Trophoblast cell (in vitro differentiated cells and primary cell): ENCODE measurements at regions not wholly inside any gene's neighbourhood (a gene's known extent, or its start where the extent isn't known, plus 50 kb on each side); places are given as distances from the start of the nearest gene placed in this dataset.

Experiments used
- DNase-seq, 2 donors: peaks; one replicate each; pipeline ENCODE4 v3.0.0-alpha.2; 2016
- H2AFZ ChIP-seq: 2 replicates; pipeline ENCODE4 v1.6.1; 2013; ENCODE audit warnings: low read length, moderate library complexity, mild to moderate bottlenecking; ENCODE audit not compliant: insufficient read depth, poor library complexity
- H2AK5ac ChIP-seq: 2 replicates; pipeline ENCODE4 v1.6.1; 2013; ENCODE audit warnings: mild to moderate bottlenecking, low read length
- H2BK120ac ChIP-seq: 2 replicates; pipeline ENCODE4 v1.6.1; 2013; ENCODE audit warnings: low read length, mild to moderate bottlenecking, moderate library complexity; ENCODE audit not compliant: insufficient read depth, poor library complexity
- H2BK12ac ChIP-seq: 2 replicates; pipeline ENCODE4 v1.6.1; 2013; ENCODE audit warnings: mild to moderate bottlenecking, low read length, moderate library complexity
- H2BK5ac ChIP-seq: 2 replicates; pipeline ENCODE4 v1.6.1; 2013; ENCODE audit warnings: low read length, low read depth, moderate library complexity, mild to moderate bottlenecking; ENCODE audit not compliant: poor library complexity
- H3K14ac ChIP-seq: 2 replicates; pipeline ENCODE4 v1.6.1; 2013; ENCODE audit warnings: mild to moderate bottlenecking, low read length
- H3K18ac ChIP-seq: 2 replicates; pipeline ENCODE4 v1.6.1; 2013; ENCODE audit warnings: mild to moderate bottlenecking, low read length
- H3K23ac ChIP-seq: 2 replicates; pipeline ENCODE4 v1.6.1; 2013; ENCODE audit warnings: low read length
- H3K27ac ChIP-seq: 2 replicates; pipeline ENCODE4 v1.5.1; 2013; ENCODE audit warnings: low read depth, mild to moderate bottlenecking, inconsistent platforms, low read length, moderate library complexity
- H3K27me3 ChIP-seq: 2 replicates; pipeline ENCODE4 v1.6.1; 2013; ENCODE audit warnings: inconsistent platforms, mild to moderate bottlenecking, low read length, moderate library complexity; ENCODE audit not compliant: insufficient read depth
- H3K36me3 ChIP-seq, 2 experiments: 1 replicate in 1 of 2; 2 replicates in 1 of 2; pipeline ENCODE4 v1.6.1; 2013; ENCODE audit warnings: low read length in 2 of 2, mild to moderate bottlenecking in 2 of 2, moderate library complexity in 1 of 2; ENCODE audit not compliant: insufficient read depth in 2 of 2, control insufficient read depth in 1 of 2
- H3K4ac ChIP-seq: 2 replicates; pipeline ENCODE4 v1.6.1; 2013; ENCODE audit warnings: low read depth, mild to moderate bottlenecking, low read length, moderate library complexity
- H3K4me1 ChIP-seq, 2 experiments: 1 replicate in 1 of 2; 2 replicates in 1 of 2; pipeline ENCODE4 v1.6.1; 2013; ENCODE audit warnings: low read length in 2 of 2, mild to moderate bottlenecking in 2 of 2, moderate library complexity in 1 of 2; ENCODE audit not compliant: insufficient read depth in 2 of 2, control insufficient read depth in 1 of 2
- H3K4me2 ChIP-seq: 2 replicates; pipeline ENCODE4 v1.6.1; 2013; ENCODE audit warnings: inconsistent platforms, mild to moderate bottlenecking, low read length, moderate library complexity
- H3K4me3 ChIP-seq: 2 replicates; pipeline ENCODE4 v1.5.1; 2013; ENCODE audit warnings: mild to moderate bottlenecking, low read depth, low read length, inconsistent platforms
- H3K79me1 ChIP-seq: one replicate; pipeline ENCODE4 v1.6.1; 2013; ENCODE audit warnings: low read length
- H3K79me2 ChIP-seq: 2 replicates; pipeline ENCODE4 v1.6.1; 2013; ENCODE audit warnings: low read length, mild to moderate bottlenecking; ENCODE audit not compliant: control insufficient read depth, insufficient read depth, poor library complexity
- H3K9ac ChIP-seq: 2 replicates; pipeline ENCODE4 v1.6.1; 2013; ENCODE audit warnings: mild to moderate bottlenecking, low read length
- H3K9me3 ChIP-seq: 2 replicates; pipeline ENCODE4 v1.6.1; 2013; ENCODE audit warnings: low read depth, mild to moderate bottlenecking, control low read depth, inconsistent platforms, low read length; ENCODE audit not compliant: insufficient read depth
- H4K12ac ChIP-seq: 2 replicates; pipeline ENCODE4 v1.6.1; 2013; ENCODE audit warnings: low read depth, mild to moderate bottlenecking, low read length, moderate library complexity
- H4K8ac ChIP-seq: 2 replicates; pipeline ENCODE4 v1.6.1; 2013; ENCODE audit warnings: low read depth, mild to moderate bottlenecking, low read length, moderate library complexity
- H4K91ac ChIP-seq: one replicate; pipeline ENCODE4 v1.6.1; 2013; ENCODE audit warnings: low read depth, mild to moderate bottlenecking, low read length, moderate library complexity
- WGBS: extraction: QIAGEN DNeasy Blood & Tissue Kit; methylation state at CpG from one replicate; pipeline ENCODE4 v1.1.7; 2013; ENCODE audit warnings: missing lambda C conversion rate; ENCODE audit not compliant: insufficient read length, insufficient coverage; ENCODE audit errors: extremely low coverage; 5-methylcytosine and 5-hydroxymethylcytosine counted together

GRCh38 chr3:137324114-137324513 lies 366.3 kb downstream of the IL20RB start:
- no peaks in the 10 kb centered on the region for H3K27me3 ChIP-seq
- H3K4me1 ChIP-seq: no peaks in the 10 kb centered on the region
- WGBS: no CpG with 5 or more reads among the region's 2 CpGs
- no peak overlapping the region for H2AFZ ChIP-seq
- H3K79me2 ChIP-seq: no peaks in the 10 kb centered on the region
- no peak overlapping the region for H3K14ac ChIP-seq
- no peaks in the 10 kb centered on the region for H3K79me1 ChIP-seq
- H3K9me3 ChIP-seq: peaks cover 2% of the 10 kb centered on the region
- no peak overlapping the region for H2BK5ac ChIP-seq
- no peak overlapping the region for H3K4me2 ChIP-seq
- no peak overlapping the region for H2AK5ac ChIP-seq
- H3K4ac ChIP-seq: no peak overlapping the region
- DNase-seq: no peak
- H3K9ac ChIP-seq: no peak overlapping the region
- H2BK12ac ChIP-seq: no peak overlapping the region
- H3K18ac ChIP-seq: no peak overlapping the region
- no peak overlapping the region for H3K4me3 ChIP-seq
- no peak overlapping the region for H4K12ac ChIP-seq
- no peak overlapping the region for H3K23ac ChIP-seq
- no peak overlapping the region for H2BK120ac ChIP-seq
- no peak overlapping the region for H4K8ac ChIP-seq
- no peak overlapping the region for H4K91ac ChIP-seq
- no peaks in the 10 kb centered on the region for H3K36me3 ChIP-seq
- H3K27ac ChIP-seq: no peak overlapping the region

DNA sequence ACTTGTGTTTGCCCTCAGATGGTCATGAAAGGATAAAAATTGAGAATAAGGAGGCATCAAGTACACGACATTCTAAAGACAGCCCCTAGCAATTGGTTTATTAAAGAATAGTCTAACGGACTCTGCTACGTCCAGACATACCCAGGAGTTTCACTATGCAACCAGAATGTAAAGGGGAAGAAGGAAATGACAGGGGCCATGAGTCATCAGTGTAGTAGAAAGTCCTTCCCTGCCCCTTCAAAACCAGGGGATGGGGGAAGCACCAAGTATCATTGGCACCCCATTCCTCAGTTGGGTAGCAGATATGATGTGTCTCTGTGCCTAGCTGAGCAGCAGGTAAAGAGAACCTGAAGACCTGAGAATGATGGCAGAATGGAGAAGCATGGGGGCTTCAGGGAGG lies 367.4 kb downstream of the IL20RB start:
- no peak overlapping the region for H3K4me3 ChIP-seq
- H3K36me3 ChIP-seq: no peaks in the 10 kb centered on the region
- no peak overlapping the region for H2BK12ac ChIP-seq
- H3K18ac ChIP-seq: no peak overlapping the region
- H4K91ac ChIP-seq: no peak overlapping the region
- H3K27ac ChIP-seq: no peak overlapping the region
- H3K79me2 ChIP-seq: no peaks in the 10 kb centered on the region
- no peak overlapping the region for H2AFZ ChIP-seq
- no peaks in the 10 kb centered on the region for H3K27me3 ChIP-seq
- H4K8ac ChIP-seq: no peak overlapping the region
- H2AK5ac ChIP-seq: no peak overlapping the region
- no peaks in the 10 kb centered on the region for H3K79me1 ChIP-seq
- DNase-seq: no peak
- no peak overlapping the region for H3K14ac ChIP-seq
- H3K4me2 ChIP-seq: no peak overlapping the region
- WGBS: no CpG with 5 or more reads among the region's 3 CpGs
- no peak overlapping the region for H3K9ac ChIP-seq
- H2BK5ac ChIP-seq: no peak overlapping the region
- no peak overlapping the region for H3K23ac ChIP-seq
- no peak overlapping the region for H4K12ac ChIP-seq
- H3K4me1 ChIP-seq: no peaks in the 10 kb centered on the region
- no peak overlapping the region for H2BK120ac ChIP-seq
- no peaks in the 10 kb centered on the region for H3K9me3 ChIP-seq
- no peak overlapping the region for H3K4ac ChIP-seq

GRCh38 chr3:137325934-137326333 lies 368.2 kb downstream of the IL20RB start:
- H3K79me2 ChIP-seq: no peaks in the 10 kb centered on the region
- no peak overlapping the region for H2AK5ac ChIP-seq
- H3K23ac ChIP-seq: no peak overlapping the region
- H3K9me3 ChIP-seq: no peaks in the 10 kb centered on the region
- no peak overlapping the region for H3K4me3 ChIP-seq
- H2AFZ ChIP-seq: no peak overlapping the region
- no peak overlapping the region for H3K9ac ChIP-seq
- H2BK12ac ChIP-seq: no peak overlapping the region
- H3K27ac ChIP-seq: no peak overlapping the region
- H4K12ac ChIP-seq: no peak overlapping the region
- no peaks in the 10 kb centered on the region for H3K79me1 ChIP-seq
- no peak overlapping the region for H2BK5ac ChIP-seq
- no peaks in the 10 kb centered on the region for H3K27me3 ChIP-seq
- no peak for DNase-seq
- H4K91ac ChIP-seq: no peak overlapping the region
- H3K18ac ChIP-seq: no peak overlapping the region
- no peak overlapping the region for H3K14ac ChIP-seq
- H4K8ac ChIP-seq: no peak overlapping the region
- H3K4ac ChIP-seq: no peak overlapping the region
- no peak overlapping the region for H3K4me2 ChIP-seq
- no CpG with 5 or more reads among the region's 3 CpGs for WGBS
- no peaks in the 10 kb centered on the region for H3K4me1 ChIP-seq
- no peak overlapping the region for H2BK120ac ChIP-seq
- H3K36me3 ChIP-seq: no peaks in the 10 kb centered on the region

DNA sequence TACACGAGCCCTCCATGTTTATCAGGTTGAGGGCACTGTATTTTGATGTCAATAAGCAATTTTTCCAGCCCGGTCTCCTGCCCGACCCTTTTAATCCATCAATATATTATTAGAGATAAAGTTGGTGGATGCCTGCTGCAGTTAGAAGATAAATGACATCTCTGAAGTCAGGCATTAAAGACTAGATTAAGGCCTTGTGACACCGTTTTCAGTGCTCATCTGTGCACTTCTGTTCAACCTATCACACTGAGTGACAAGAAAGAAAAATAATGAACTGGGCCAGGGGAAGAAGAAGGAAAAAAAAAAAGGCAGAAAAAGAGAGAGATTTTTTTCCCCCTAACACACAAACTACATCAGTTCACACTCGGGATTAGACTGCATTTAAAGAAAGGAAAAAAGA lies 371.8 kb downstream of the IL20RB start:
- H3K18ac ChIP-seq: no peak overlapping the region
- WGBS: no CpG with 5 or more reads among the region's 5 CpGs
- H2AK5ac ChIP-seq: no peak overlapping the region
- no peak overlapping the region for H2BK5ac ChIP-seq
- no peak overlapping the region for H3K14ac ChIP-seq
- no peak overlapping the region for H2AFZ ChIP-seq
- H2BK120ac ChIP-seq: no peak overlapping the region
- H2BK12ac ChIP-seq: no peak overlapping the region
- no peak overlapping the region for H4K8ac ChIP-seq
- no peaks in the 10 kb centered on the region for H3K27me3 ChIP-seq
- no peaks in the 10 kb centered on the region for H3K79me1 ChIP-seq
- no peak overlapping the region for H3K4ac ChIP-seq
- DNase-seq: no peak
- H4K91ac ChIP-seq: no peak overlapping the region
- no peaks in the 10 kb centered on the region for H3K79me2 ChIP-seq
- no peaks in the 10 kb centered on the region for H3K9me3 ChIP-seq
- no peaks in the 10 kb centered on the region for H3K36me3 ChIP-seq
- H3K23ac ChIP-seq: no peak overlapping the region
- H3K4me2 ChIP-seq: no peak overlapping the region
- no peaks in the 10 kb centered on the region for H3K4me1 ChIP-seq
- H3K9ac ChIP-seq: no peak overlapping the region
- no peak overlapping the region for H4K12ac ChIP-seq
- no peak overlapping the region for H3K27ac ChIP-seq
- H3K4me3 ChIP-seq: no peak overlapping the region
